Hematopoietic multipotent progenitor cell treated with erythropoietin and hydrocortisone succinate and interleukin-3 and kit ligand, for 15 days (in vitro differentiated cells): ENCODE measurements at regions not wholly inside any gene's neighbourhood (a gene's known extent, or its start where the extent isn't known, plus 50 kb on each side); places are given as distances from the start of the nearest gene placed in this dataset.

Experiments
- DNase-seq: peaks from one replicate; pipeline ENCODE4 v3.0.0-alpha.2; 2015; ENCODE audit warnings: low spot score

- no peak for DNase-seq
These were observed 299.9 kb upstream of the SALL3 start for GRCh38 chr18:78679613-78680260.

GRCh38 chr18:78681396-78681795 is 298.2 kb upstream of the SALL3 start:
- DNase-seq: no peak

- no peak for DNase-seq
These were observed 297.7 kb upstream of the SALL3 start for GRCh38 chr18:78681934-78682333.

- DNase-seq: no peak
These were observed 296.9 kb upstream of the SALL3 start for GRCh38 chr18:78682716-78683115.

GRCh38 chr18:78683191-78684010 is 296.2 kb upstream of the SALL3 start:
- DNase-seq: no peak

- no peak for DNase-seq
These were observed 294.2 kb upstream of the SALL3 start for GRCh38 chr18:78685250-78685979.

- DNase-seq: no peak
These were observed 293.6 kb upstream of the SALL3 start for GRCh38 chr18:78685980-78686530.

GRCh38 chr18:78686976-78687685 is 292.5 kb upstream of the SALL3 start:
- no peak for DNase-seq

- DNase-seq: no peak
These were observed 291.9 kb upstream of the SALL3 start for GRCh38 chr18:78687736-78688135.

GRCh38 chr18:78688249-78688648 is 291.4 kb upstream of the SALL3 start:
- no peak for DNase-seq

GRCh38 chr18:78688916-78689315 is 290.7 kb upstream of the SALL3 start:
- DNase-seq: no peak

GRCh38 chr18:78689606-78690005 is 290.0 kb upstream of the SALL3 start:
- no peak for DNase-seq

GRCh38 chr18:78692105-78692504 is 287.5 kb upstream of the SALL3 start:
- no peak for DNase-seq

- DNase-seq: no peak
These were observed 286.2 kb upstream of the SALL3 start for GRCh38 chr18:78693429-78693828.

GRCh38 chr18:78696698-78697435 is 282.8 kb upstream of the SALL3 start:
- DNase-seq: no peak

GRCh38 chr18:78697446-78697845 is 282.2 kb upstream of the SALL3 start:
- DNase-seq: no peak

- DNase-seq: no peak
These were observed 280.7 kb upstream of the SALL3 start for GRCh38 chr18:78698914-78699313.

- DNase-seq: no peak
These were observed 280.1 kb upstream of the SALL3 start for GRCh38 chr18:78699499-78699898.

- no peak for DNase-seq
These were observed 277.7 kb upstream of the SALL3 start for GRCh38 chr18:78701771-78702396.

GRCh38 chr18:78703291-78703690 is 276.3 kb upstream of the SALL3 start:
- no peak for DNase-seq

- DNase-seq: no peak
These were observed 274.6 kb upstream of the SALL3 start for GRCh38 chr18:78704971-78705461.
